NCI-H1694 (cell line): ENCODE measurements at regions not wholly inside any gene's neighbourhood (a gene's known extent, or its start where the extent isn't known, plus 50 kb on each side); places are given as distances from the start of the nearest gene placed in this dataset.

Experiments
- DNase-seq: peaks from one replicate; lab custom pipeline; 2025; lab: John Stamatoyannopoulos, UW

- no peak for DNase-seq
Measured at GRCh38 chr15:39427705-39428104, 153.2 kb upstream of the THBS1 start.

GRCh38 chr15:39429898-39430357 lies 151.0 kb upstream of the THBS1 start:
- DNase-seq: no peak

- DNase-seq: no peak
Measured at GRCh38 chr15:39430389-39430788, 150.5 kb upstream of the THBS1 start.

GRCh38 chr15:39431376-39431775 lies 149.5 kb upstream of the THBS1 start:
- DNase-seq: no peak

GRCh38 chr15:39432026-39432425 lies 148.9 kb upstream of the THBS1 start:
- DNase-seq: no peak

- DNase-seq: no peak
Measured at GRCh38 chr15:39432912-39433348, 147.9 kb upstream of the THBS1 start.

GRCh38 chr15:39433376-39433775 lies 147.5 kb upstream of the THBS1 start:
- DNase-seq: no peak

- no peak for DNase-seq
Measured at GRCh38 chr15:39434163-39434562, 146.7 kb upstream of the THBS1 start.

GRCh38 chr15:39434751-39435238 lies 146.1 kb upstream of the THBS1 start:
- no peak for DNase-seq

- no peak for DNase-seq
Measured at GRCh38 chr15:39435244-39435643, 145.6 kb upstream of the THBS1 start.

- DNase-seq: no peak
Measured at GRCh38 chr15:39438260-39438659, 142.6 kb upstream of the THBS1 start.

GRCh38 chr15:39438799-39439592 lies 141.9 kb upstream of the THBS1 start:
- no peak for DNase-seq

- DNase-seq: no peak
Measured at GRCh38 chr15:39442898-39443297, 138.0 kb upstream of the THBS1 start.

- DNase-seq: no peak
Measured at GRCh38 chr15:39443659-39444219, 137.1 kb upstream of the THBS1 start.

- DNase-seq: no peak
Measured at GRCh38 chr15:39444735-39445470, 136.0 kb upstream of the THBS1 start.

- no peak for DNase-seq
Measured at GRCh38 chr15:39445931-39446330, 134.9 kb upstream of the THBS1 start.

GRCh38 chr15:39447346-39447745 lies 133.5 kb upstream of the THBS1 start:
- no peak for DNase-seq

GRCh38 chr15:39447881-39448280 lies 133.0 kb upstream of the THBS1 start:
- DNase-seq: no peak

- DNase-seq: no peak
Measured at GRCh38 chr15:39448409-39448808, 132.5 kb upstream of the THBS1 start.

- DNase-seq: no peak
Measured at GRCh38 chr15:39451121-39451688, 129.7 kb upstream of the THBS1 start.

GRCh38 chr15:39451871-39452270 lies 129.0 kb upstream of the THBS1 start:
- no peak for DNase-seq

- no peak for DNase-seq
Measured at GRCh38 chr15:39453620-39454019, 127.3 kb upstream of the THBS1 start.
